ENCODE measurements at regions not wholly inside any gene's neighbourhood (a gene's known extent, or its start where the extent isn't known, plus 50 kb on each side); places are given as distances from the start of the nearest gene placed in this dataset.

- TF ChIP-seq CTCF (IDR thresholded peaks at IDR 0.05) (no peak), POLR2AphosphoS5 (IDR thresholded peaks at IDR 0.05; ENCODE audit: insufficient read depth in 1 of 2, low read depth in 1 of 2) (no peak)
These were observed 670.1 kb upstream of the LRRN3 start for GRCh38 chr7:110420788-110421187.
